Frontal cortex (tissue), 3 donors: ENCODE measurements at regions not wholly inside any gene's neighbourhood (a gene's known extent, or its start where the extent isn't known, plus 50 kb on each side); places are given as distances from the start of the nearest gene placed in this dataset.
"Not testable (repeated sequence)": the region's sequence is repeated elsewhere in the genome, so short reads cannot be mapped to it uniquely, and the experiment has no call there.

Experiments used
- DNase-seq, 2 donors: peaks; one replicate each; pipeline ENCODE4 v3.0.0; 2012; ENCODE audit warnings: low spot score in 2 of 2
- FAIRE-seq: peaks from 2 replicates; lab custom pipeline; 2012; peaks lifted over from hg19 to GRCh38; lab: Jason Lieb, UNC
- donor health status: control.
- donor health status: control.
- donor health status: control.

GRCh38 chr3:177883957-177884356, 652.3 kb upstream of the KCNMB2 start:
- FAIRE-seq (no peak), DNase-seq (no peak)

GRCh38 chr3:177885063-177885462, 651.2 kb upstream of the KCNMB2 start:
- DNase-seq (no peak), FAIRE-seq (no peak)

- no peak for FAIRE-seq
- no peak for DNase-seq
Observed at GRCh38 chr3:177886501-177886900, 649.7 kb upstream of the KCNMB2 start.

- DNase-seq (no peak), FAIRE-seq (no peak)
Observed at GRCh38 chr3:177887475-177887874, 648.8 kb upstream of the KCNMB2 start.

- FAIRE-seq (no peak), DNase-seq (no peak)
Observed at GRCh38 chr3:177889161-177889560, 647.1 kb upstream of the KCNMB2 start.

- FAIRE-seq (no peak), DNase-seq (no peak)
Observed at GRCh38 chr3:177889652-177890358, 646.4 kb upstream of the KCNMB2 start.

GRCh38 chr3:177890359-177890683, 645.9 kb upstream of the KCNMB2 start:
- FAIRE-seq = no peak
- DNase-seq = no peak

GRCh38 chr3:177891569-177891968, 644.7 kb upstream of the KCNMB2 start:
- not testable (repeated sequence) for FAIRE-seq, DNase-seq

- FAIRE-seq = no peak
Observed at GRCh38 chr3:177893331-177893730, 642.9 kb upstream of the KCNMB2 start.

GRCh38 chr3:177894081-177894728, 642.0 kb upstream of the KCNMB2 start:
- no peak for FAIRE-seq
- DNase-seq = no peak

More at GRCh38 chr3:177893331-177893730, 642.9 kb upstream of the KCNMB2 start:
- no peak for DNase-seq

- no peak for FAIRE-seq
Observed at GRCh38 chr3:177898185-177898584, 638.1 kb upstream of the KCNMB2 start.

GRCh38 chr3:177899275-177900067, 636.8 kb upstream of the KCNMB2 start:
- FAIRE-seq (no peak), DNase-seq (no peak)

More at GRCh38 chr3:177898185-177898584, 638.1 kb upstream of the KCNMB2 start:
- no peak for DNase-seq

- DNase-seq (no peak), FAIRE-seq (no peak)
Observed at GRCh38 chr3:177902876-177903275, 633.4 kb upstream of the KCNMB2 start.

- FAIRE-seq (no peak), DNase-seq (no peak)
Observed at GRCh38 chr3:177904621-177905020, 631.6 kb upstream of the KCNMB2 start.

GRCh38 chr3:177905173-177906125, 630.8 kb upstream of the KCNMB2 start:
- DNase-seq (no peak), FAIRE-seq (no peak)

- peak; percentile 23 to 39 for DNase-seq
- FAIRE-seq = no peak
Observed at GRCh38 chr3:177906126-177906511, 630.1 kb upstream of the KCNMB2 start.

- FAIRE-seq = no peak
- DNase-seq = no peak
Observed at GRCh38 chr3:177906578-177907229, 629.5 kb upstream of the KCNMB2 start.

- FAIRE-seq, DNase-seq: not testable (repeated sequence)
Observed at GRCh38 chr3:177909530-177909929, 626.7 kb upstream of the KCNMB2 start.

GRCh38 chr3:177914224-177914623, 622.0 kb upstream of the KCNMB2 start:
- DNase-seq (no peak), FAIRE-seq (no peak)
